Fibroblast of the aortic adventitia (primary cell): ENCODE measurements at regions not wholly inside any gene's neighbourhood (a gene's known extent, or its start where the extent isn't known, plus 50 kb on each side); places are given as distances from the start of the nearest gene placed in this dataset.

Experiments
- DNase-seq: peaks from one replicate; pipeline ENCODE4 v3.0.0-alpha.2; 2010; ENCODE audit warnings: low read depth
- H3K4me3 ChIP-seq: 2 replicates; pipeline ENCODE4 v1.5.1; 2011; ENCODE audit warnings: low read depth, mild to moderate bottlenecking, control low read depth, low read length, moderate library complexity
- TF ChIP-seq, protein P1 (sequence below): IDR thresholded peaks from 2 replicates; pipeline ENCODE4 v1.5.1; 2011; ENCODE audit warnings: mild to moderate bottlenecking, low read length, control low read depth, inconsistent platforms; ENCODE audit not compliant: insufficient read depth

DNA sequence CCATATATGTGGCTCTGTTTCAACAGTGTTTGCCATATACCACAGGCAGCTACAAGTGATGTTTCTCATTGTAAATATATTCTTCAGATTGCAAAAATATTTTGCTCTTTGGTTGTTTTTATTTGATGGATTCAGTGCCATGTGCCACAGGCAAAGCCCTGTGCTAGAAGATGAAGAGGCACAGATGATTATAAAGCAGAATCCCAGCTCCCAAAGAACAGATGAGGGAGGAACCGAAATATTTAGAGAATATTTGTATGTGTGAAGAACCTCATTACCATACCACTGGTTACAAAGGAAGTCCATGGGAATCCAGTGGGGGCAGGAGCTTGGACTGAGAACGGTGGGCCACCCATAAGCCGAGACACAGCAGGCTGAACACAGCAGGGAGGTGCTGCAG, 143.8 kb upstream of the NDUFV2 start:
- TF ChIP-seq, protein P1, sequence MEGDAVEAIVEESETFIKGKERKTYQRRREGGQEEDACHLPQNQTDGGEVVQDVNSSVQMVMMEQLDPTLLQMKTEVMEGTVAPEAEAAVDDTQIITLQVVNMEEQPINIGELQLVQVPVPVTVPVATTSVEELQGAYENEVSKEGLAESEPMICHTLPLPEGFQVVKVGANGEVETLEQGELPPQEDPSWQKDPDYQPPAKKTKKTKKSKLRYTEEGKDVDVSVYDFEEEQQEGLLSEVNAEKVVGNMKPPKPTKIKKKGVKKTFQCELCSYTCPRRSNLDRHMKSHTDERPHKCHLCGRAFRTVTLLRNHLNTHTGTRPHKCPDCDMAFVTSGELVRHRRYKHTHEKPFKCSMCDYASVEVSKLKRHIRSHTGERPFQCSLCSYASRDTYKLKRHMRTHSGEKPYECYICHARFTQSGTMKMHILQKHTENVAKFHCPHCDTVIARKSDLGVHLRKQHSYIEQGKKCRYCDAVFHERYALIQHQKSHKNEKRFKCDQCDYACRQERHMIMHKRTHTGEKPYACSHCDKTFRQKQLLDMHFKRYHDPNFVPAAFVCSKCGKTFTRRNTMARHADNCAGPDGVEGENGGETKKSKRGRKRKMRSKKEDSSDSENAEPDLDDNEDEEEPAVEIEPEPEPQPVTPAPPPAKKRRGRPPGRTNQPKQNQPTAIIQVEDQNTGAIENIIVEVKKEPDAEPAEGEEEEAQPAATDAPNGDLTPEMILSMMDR: no peak
- DNase-seq: no peak
- H3K4me3 ChIP-seq: no peak overlapping the region

GRCh38 chr18:8959551-8960135, 142.9 kb upstream of the NDUFV2 start:
- DNase-seq: no peak
- TF ChIP-seq, protein P1: no peak
- no peak overlapping the region for H3K4me3 ChIP-seq

GRCh38 chr18:8960740-8961657, 141.5 kb upstream of the NDUFV2 start:
- no peak overlapping the region for H3K4me3 ChIP-seq
- TF ChIP-seq, protein P1: no peak
- peak; percentile 77 for DNase-seq

GRCh38 chr18:8962192-8962779, 140.2 kb upstream of the NDUFV2 start:
- TF ChIP-seq, protein P1: no peak
- H3K4me3 ChIP-seq: no peak overlapping the region
- no peak for DNase-seq

DNA sequence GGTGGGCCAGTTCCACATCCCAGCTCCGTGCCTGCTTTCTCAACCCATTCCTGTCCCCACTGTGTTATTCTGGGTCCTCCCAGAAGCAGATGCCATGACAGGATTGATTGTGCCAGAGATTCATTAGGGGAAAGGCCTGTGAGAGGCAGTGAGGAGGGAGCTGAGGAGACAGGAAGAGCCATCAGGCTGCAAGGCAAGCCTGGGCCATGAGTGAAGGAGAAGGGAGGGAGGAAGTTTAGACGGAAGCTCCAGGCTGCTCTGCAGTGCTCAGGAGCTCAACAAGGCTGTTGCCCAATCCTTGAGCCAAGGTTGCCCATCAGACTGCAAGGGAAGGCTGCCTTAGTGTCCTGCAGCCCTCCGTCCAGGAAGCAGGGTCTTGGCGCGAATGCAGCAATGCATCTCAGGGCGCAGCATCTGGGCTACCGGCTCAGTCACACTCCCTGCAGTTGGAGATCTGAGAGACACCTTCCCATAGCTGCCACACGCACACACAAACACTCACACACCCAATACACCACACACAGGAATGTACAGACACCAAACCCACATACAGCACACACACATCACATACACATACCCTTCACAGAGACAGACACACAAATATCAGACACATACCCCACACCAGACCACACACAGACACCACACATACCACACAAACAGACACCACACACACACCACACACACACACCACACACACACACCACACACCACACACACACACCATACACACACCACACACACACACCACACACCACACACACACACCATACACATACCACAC, 139.5 kb upstream of the NDUFV2 start:
- no peak overlapping the region for H3K4me3 ChIP-seq
- TF ChIP-seq, protein P1: no peak
- DNase-seq: no peak

DNA sequence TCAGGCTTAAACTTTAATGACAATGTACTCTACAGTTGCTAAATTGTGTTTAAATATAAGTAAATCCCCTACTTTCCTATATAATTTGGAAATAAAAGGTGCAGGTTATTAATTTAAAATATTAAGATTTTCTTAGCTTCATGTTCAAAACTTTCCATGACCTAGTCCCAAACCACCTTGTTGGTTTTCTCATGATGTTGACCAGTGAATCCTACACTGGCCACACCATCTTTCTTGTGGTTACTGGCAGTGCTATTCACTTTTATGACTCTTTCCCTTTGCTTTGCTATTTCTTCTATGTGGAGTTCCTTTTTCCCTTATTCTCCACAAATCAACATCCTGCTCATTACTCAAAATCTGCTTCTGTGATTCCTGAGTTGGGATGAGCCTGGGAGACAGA, 138.6 kb upstream of the NDUFV2 start:
- DNase-seq: no peak
- TF ChIP-seq, protein P1: no peak

More for the DNA sequence above, 138.6 kb upstream of the NDUFV2 start:
- no peak overlapping the region for H3K4me3 ChIP-seq
